ENCODE measurements at regions not wholly inside any gene's neighbourhood (a gene's known extent, or its start where the extent isn't known, plus 50 kb on each side); places are given as distances from the start of the nearest gene placed in this dataset.

DNA sequence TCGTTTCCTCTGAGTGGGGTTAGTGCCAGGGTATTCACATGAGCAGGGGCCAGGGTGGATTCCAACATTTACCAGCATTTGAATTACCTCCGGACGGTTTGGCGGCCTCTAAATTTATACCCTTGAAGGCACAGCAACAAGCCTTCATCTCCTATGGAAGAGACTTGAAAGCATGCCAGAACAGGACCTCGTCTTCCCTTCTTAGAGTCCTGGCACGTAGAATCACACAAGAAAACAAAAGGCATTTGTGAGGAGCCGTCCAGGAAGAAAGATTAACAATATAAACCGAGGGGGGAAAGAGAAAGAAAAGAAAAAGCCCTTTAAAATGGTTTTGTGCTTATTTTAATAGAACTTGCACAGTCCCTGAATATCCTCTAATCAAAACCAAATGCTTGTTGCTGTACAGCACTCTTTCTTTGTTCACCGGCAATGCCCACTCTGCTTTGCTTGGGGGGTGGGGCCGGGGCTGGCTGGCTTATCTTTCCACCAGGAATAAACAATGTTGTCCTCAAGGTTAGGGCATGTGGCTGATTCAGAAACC, 575.8 kb upstream of the ZNF462 start:
- DNase-seq = no peak

DNA sequence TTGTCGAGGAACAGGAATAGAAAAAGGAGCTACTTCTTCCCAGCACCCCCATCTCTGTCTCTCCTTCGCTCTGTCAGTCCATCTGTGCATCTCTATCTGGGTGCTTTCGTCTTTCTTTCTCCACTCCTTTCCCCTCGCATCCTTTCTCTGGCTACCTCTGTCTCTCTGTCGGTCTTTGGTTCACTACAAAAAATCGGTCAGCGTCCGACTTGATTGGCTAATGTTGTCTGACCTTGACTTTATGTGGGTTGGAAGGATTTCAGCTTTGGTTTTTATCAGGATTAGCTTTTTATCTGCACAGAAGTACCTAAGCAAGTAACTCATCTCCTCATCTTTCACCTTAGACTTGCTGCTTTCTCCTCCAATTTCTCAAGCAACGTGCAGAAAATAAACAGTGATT, 575.2 kb upstream of the ZNF462 start:
- no peak for DNase-seq

- no peak for DNase-seq
Observed at GRCh38 chr9:106288689-106289088, 574.3 kb upstream of the ZNF462 start.

GRCh38 chr9:106291786-106292185, 571.2 kb upstream of the ZNF462 start:
- no peak for DNase-seq

DNA sequence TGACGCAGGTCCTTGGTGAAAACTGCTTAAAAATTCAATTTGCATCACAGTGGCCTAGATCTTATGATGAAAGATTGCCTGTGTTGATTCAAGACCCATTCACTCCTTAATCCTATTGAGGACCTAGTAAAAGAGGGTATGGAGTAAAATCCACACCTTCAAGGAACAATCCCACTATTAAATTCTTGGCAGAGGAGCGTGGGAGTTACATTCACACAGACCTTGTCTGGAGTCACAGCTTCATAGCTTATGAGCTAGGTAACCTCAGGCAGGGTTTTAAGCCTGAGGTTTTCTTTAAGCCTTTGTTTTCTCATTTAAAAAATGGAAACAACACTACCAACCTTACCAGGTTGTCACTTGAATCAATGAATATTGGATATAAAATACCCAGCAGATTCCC, 566.5 kb upstream of the ZNF462 start:
- no peak for DNase-seq

GRCh38 chr9:106298997-106299396, 564.0 kb upstream of the ZNF462 start:
- DNase-seq = no peak

DNA sequence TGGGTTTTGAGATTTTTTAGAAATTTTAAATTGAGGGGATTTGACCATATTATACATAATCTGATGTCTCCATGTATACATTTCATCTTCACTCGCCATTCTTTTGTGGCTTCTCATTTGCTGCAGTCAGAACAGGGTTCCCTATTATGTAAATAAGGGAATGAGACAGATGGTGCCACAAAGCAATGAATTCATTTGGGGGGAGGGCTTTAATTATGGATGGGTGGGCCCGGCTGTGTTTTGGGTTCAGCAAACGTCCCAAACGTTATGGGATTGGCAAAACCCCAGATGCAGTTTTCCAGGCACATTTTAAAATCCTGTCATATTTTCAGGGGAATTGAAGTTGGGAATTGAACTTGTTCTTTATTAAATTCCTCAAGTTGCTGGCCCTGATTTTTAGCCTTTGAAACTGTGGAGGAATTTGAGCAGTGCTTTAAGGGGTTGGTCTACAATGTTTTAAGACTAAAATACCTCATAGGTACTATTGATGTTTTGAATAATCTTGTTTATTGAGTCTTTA, 558.5 kb upstream of the ZNF462 start:
- DNase-seq = no peak

GRCh38 chr9:106305428-106306133, 557.4 kb upstream of the ZNF462 start:
- no peak for DNase-seq

- no peak for DNase-seq
Observed at GRCh38 chr9:106307670-106308069, 555.3 kb upstream of the ZNF462 start.

DNA sequence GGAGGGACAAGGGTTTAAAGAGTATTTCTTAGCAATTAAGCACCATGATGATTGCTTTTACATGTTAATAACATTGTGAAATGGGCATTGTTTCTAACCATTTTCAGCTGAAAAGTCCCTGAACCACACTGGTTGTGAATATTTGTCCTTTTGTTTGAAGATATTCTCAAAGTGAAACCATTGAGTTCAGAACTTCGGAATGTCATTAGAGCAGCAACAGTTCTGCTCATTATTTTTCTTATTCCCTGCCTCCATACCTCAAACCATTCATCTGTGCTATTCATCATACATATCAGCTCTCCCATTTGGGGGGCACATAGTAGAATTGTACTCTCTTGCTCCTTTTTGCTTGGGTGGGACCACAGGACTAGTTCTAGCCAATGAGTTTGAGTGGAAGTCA, 553.0 kb upstream of the ZNF462 start:
- DNase-seq = no peak

DNA sequence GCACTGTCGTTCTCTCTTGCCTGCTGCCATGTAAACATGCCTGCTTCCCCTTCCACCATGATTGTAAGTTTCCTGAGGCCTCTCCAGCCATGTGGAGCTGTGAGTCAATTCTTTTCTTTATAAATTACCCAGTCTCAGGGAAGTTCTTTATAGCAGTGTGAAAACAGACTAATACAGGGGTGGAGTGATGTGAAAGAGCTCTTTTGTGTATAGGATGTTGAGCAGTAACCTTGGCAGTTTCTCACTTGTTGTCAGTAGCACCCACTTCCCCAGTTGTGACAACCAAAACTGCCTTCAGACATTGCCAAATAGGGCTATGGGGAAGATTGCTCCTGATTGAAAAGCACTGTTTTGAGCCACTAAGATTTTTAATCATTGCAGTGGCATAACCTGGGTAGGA, 552.2 kb upstream of the ZNF462 start:
- no peak for DNase-seq

GRCh38 chr9:106312906-106313305, 550.1 kb upstream of the ZNF462 start:
- DNase-seq = no peak

- DNase-seq = no peak
Observed at GRCh38 chr9:106314476-106314875, 548.5 kb upstream of the ZNF462 start.

- DNase-seq = no peak
Observed at GRCh38 chr9:106321394-106322180, 541.4 kb upstream of the ZNF462 start.

DNA sequence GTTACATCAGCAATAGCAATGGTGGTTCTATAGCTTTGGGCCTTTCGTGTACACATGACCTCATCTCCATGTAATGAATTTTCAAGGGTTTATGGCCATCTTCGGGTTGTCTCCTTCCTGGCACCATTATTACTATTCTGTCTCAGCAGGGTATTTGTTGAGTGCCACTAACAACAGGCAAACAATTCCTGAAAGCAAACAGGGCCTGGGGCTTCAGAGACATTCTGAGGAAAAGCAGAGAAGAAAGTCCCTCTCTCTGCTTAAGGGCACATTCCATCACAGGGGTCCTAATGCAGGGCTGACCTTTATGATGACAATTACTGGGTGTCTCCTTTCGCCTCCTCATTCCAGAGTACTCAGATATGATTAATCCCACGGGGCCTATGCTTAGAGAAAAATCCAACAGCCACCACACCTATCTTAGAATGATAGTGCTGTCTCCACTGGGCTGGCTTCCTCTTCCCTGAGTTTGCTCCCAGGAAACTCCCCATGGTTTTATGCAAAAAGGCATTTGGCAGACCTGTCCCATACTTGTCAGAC, 540.2 kb upstream of the ZNF462 start:
- DNase-seq = no peak

GRCh38 chr9:106324053-106324585, 538.8 kb upstream of the ZNF462 start:
- no peak for DNase-seq

DNA sequence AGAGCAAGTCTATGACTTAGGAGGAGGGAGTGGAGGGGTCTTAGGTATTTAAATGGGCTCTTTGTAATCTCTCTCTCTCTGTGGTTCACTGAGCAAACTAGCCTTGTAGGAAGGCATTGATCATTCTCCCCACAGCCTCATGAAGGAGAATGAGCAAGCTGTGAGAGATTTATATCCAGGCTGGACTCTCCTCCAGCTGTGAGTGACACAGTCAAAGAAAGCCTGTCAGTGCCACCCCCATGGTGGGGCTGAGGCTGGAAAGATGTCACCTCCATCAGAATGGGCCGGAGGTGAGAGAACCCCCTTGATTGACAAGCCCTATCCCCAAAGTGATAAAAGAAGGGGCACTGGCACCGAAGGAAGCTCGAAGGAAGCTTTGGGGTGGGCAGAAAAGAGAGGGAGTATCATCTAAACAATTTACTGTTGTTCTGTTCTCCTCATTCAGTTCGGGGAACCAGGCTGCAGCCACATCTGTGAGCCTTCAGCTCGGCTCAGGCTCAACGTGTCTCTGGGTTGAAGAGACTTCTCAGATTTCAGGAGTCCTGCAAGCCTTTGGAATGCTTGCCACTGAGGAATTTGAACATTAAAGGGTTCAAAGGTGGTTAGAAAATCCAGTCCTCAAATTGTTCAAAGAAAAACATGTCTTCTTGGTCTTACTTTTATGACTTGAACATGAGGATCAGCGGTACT, 538.2 kb upstream of the ZNF462 start:
- DNase-seq = no peak

DNA sequence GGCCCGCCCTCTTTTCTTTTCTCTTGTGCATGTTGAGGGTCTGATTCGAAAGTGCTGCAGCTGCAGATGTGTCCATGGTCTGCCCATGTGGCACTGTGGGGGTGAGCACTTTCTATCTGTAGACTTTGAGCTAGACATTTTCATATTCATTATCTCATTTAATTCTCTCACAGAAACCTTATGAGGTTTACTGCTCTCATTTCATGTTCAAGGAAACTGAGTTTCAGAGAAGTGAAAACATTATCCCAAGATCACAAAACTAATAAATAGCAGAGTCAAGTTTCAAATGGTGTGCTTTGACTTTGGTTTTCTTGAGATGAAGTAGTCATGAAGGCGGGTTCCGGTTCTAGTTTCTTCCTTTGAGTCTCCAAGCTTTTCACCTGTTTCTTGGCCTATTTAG, 536.5 kb upstream of the ZNF462 start:
- DNase-seq = no peak

GRCh38 chr9:106333481-106333880, 529.5 kb upstream of the ZNF462 start:
- DNase-seq = no peak

DNA sequence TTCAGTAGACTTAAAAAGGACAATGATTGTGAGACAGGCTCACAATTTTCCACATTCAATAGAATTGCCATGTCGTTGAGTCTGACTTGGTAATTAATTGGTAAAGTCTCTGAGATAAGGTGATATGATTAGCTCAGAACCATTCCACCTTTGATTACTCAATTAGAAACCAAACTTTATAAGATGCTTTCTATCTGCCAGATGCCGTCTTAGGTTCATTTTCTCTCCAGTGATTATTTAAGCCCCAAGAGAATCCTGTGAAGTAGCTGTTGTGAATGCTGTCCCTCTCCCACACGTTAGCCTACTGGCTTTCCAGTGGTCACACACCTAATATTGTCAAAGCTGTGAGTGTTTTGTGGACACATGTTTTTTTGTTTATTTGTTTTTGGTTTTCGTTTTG, 528.9 kb upstream of the ZNF462 start:
- no peak for DNase-seq

DNA sequence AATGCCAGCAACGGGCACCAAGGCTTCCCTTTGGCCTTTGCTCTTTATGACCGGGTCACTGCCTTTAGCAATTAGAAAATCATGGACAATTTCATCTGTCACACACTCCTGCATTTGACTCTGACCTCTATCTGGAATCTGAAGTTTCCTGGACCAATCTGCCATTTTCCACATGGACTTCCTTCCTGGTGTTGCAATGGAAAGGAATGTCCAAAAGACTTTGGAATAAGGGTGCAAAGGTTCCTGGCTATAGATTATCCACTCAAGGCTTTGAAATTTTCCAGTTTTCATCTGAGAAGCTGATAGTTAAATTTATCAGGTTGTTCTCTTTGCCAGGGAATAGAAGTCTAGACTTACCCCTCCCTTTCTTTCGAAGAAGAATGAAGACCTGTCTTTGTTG, 523.1 kb upstream of the ZNF462 start:
- no peak for DNase-seq

- DNase-seq = no peak
Observed at GRCh38 chr9:106350777-106351176, 512.2 kb upstream of the ZNF462 start.

DNA sequence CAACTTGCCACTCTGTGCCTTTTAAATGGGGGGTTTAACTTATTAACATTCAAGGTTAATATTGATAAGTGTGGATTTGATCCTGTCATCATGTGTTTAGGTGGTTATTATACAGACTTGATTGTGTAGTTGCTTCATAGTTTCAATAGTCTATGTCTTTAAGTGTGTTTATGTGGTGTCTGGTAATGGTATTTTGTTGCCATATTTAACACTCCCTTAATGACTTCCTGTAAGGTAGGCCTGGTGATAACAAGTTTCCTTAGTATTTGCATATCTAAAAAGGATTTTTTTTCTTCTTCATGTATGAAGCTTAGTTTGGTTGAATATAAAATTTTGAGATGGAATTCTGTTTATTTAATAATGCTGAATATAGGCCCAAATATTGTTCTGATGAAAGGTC, 506.0 kb upstream of the ZNF462 start:
- DNase-seq = no peak
